RWPE1 (cell line): ENCODE measurements at regions not wholly inside any gene's neighbourhood (a gene's known extent, or its start where the extent isn't known, plus 50 kb on each side); places are given as distances from the start of the nearest gene placed in this dataset.

Experiments
- CTCF ChIA-PET: fragments of 350-600 bp; sonication (Branson Sonifier 250); formaldehyde crosslinking; extraction: SDS; loops from one replicate; lab custom pipeline; 2021; lab: Yijun Ruan, JAX
- POLR2A ChIA-PET: fragments of 400-600 bp; formaldehyde crosslinking; extraction: SDS; loops from one replicate; lab custom pipeline; 2020; ENCODE audit warnings: antibody characterized with exemption; ENCODE audit not compliant: low non-redundant PET; lab: Yijun Ruan, JAX
- DNase-seq: peaks from one replicate; pipeline ENCODE4 v3.0.0; 2012; ENCODE audit warnings: low spot score
- H3K27ac ChIP-seq: fragments of 450-650 bp; 2 replicates; pipeline ENCODE4 v1.5.1; 2017
- CTCF ChIP-seq: fragments of 450-650 bp; conservative IDR thresholded peaks from 2 replicates; pipeline ENCODE4 v1.5.1; 2017; ENCODE audit warnings: low read depth, mild to moderate bottlenecking

GRCh38 chr10:121655254-121656144 is 57.3 kb upstream of the FGFR2 start:
- ChIA-PET POLR2A (interaction anchor here (0.6 kb wide), 1 partner anchor 200 kb away, joined by 5 read pairs; no protein-coding TSS in a partner anchor), CTCF (interaction anchor here (1.1 kb wide), 1 partner anchor 15 kb away, joined by 3 read pairs; no protein-coding TSS in a partner anchor)
- DNase-seq = no peak
- H3K27ac ChIP-seq = peak overlapping the region; percentile 65
- TF ChIP-seq CTCF = no peak

GRCh38 chr10:121654021-121654545 is 55.8 kb upstream of the FGFR2 start:
- no peak for TF ChIP-seq CTCF
- ChIA-PET CTCF (interaction anchor here (0.6 kb wide), 1 partner anchor 199 kb away, joined by 4 read pairs; no protein-coding TSS in a partner anchor), POLR2A (no interaction called here)
- no peak overlapping the region for H3K27ac ChIP-seq
- DNase-seq = no peak

GRCh38 chr10:121653608-121654007 is 55.4 kb upstream of the FGFR2 start:
- CTCF ChIA-PET = no interaction called here
- POLR2A ChIA-PET = no interaction called here
- no peak for TF ChIP-seq CTCF
- DNase-seq = no peak
- H3K27ac ChIP-seq = no peak overlapping the region

GRCh38 chr10:121648493-121648892 is 50.2 kb upstream of the FGFR2 start:
- POLR2A ChIA-PET = no interaction called here
- TF ChIP-seq CTCF = no peak
- no peak for DNase-seq

GRCh38 chr10:121648059-121648458 is 49.8 kb upstream of the FGFR2 start:
- ChIA-PET CTCF (no interaction called here), POLR2A (no interaction called here)
- no peak for TF ChIP-seq CTCF
- DNase-seq = no peak
- H3K27ac ChIP-seq = no peak overlapping the region

More at GRCh38 chr10:121648493-121648892, 50.2 kb upstream of the FGFR2 start:
- CTCF ChIA-PET = no interaction called here
- no peak overlapping the region for H3K27ac ChIP-seq
